ENCODE measurements at regions not wholly inside any gene's neighbourhood (a gene's known extent, or its start where the extent isn't known, plus 50 kb on each side); places are given as distances from the start of the nearest gene placed in this dataset.
"Not testable (repeated sequence)": the region's sequence is repeated elsewhere in the genome, so short reads cannot be mapped to it uniquely, and the experiment has no call there.

DNA sequence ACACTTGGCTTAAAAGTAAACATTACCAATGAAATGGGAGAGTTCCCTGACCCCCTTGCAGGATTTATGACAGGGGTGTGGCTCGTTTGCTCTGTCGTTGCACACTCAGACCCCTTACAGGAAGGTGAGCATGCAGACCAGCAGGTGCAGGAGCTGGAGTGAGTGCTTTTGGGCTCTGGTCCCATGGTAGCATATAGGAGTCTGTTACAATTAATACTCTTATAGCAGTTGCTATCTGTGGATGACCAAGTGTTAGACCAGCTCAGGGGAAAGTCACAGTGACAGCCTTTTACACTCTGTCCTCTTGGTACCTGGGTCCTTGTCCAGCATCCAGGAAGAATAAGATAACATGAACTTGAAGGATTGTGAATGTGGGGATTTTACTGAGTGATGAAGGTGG lies 1177.5 kb downstream of the NSUN3 start:
- intact Hi-C loops (cut with micrococcal nuclease): no loop called here
- Histone ChIP-seq H3K9me3 (ENCODE audit: control insufficient read depth, insufficient read depth, low read length) (peaks cover 15% of the 10 kb centered on the region), H3K4me1 (ENCODE audit: control insufficient read depth, insufficient read depth, low read length) (no peaks in the 10 kb centered on the region), H3K27me3 (ENCODE audit: control insufficient read depth, insufficient read depth, low read length) (no peaks in the 10 kb centered on the region), H3K27ac (ENCODE audit: low read length) (no peak overlapping the region), H3K4me3 (ENCODE audit: low read length) (no peak overlapping the region), H3K36me3 (ENCODE audit: control insufficient read depth, insufficient read depth, low read length) (no peaks in the 10 kb centered on the region)
- peak in 1 of 2 donors; percentile 1 for DNase-seq
- Mint-ChIP-seq H3K27me3 (ENCODE audit: low read depth in 2 of 2) (no peaks in the 10 kb centered on the region), H3K9me3 (peaks cover 12 to 32% of the 10 kb centered on the region in 2 donors), H3K4me1 (no peaks in the 10 kb centered on the region), H3K4me3 (no peak overlapping the region), H3K27ac (no peak overlapping the region), H3K36me3 (no peaks in the 10 kb centered on the region)
- ATAC-seq: no peak
- TF ChIP-seq, protein P1, sequence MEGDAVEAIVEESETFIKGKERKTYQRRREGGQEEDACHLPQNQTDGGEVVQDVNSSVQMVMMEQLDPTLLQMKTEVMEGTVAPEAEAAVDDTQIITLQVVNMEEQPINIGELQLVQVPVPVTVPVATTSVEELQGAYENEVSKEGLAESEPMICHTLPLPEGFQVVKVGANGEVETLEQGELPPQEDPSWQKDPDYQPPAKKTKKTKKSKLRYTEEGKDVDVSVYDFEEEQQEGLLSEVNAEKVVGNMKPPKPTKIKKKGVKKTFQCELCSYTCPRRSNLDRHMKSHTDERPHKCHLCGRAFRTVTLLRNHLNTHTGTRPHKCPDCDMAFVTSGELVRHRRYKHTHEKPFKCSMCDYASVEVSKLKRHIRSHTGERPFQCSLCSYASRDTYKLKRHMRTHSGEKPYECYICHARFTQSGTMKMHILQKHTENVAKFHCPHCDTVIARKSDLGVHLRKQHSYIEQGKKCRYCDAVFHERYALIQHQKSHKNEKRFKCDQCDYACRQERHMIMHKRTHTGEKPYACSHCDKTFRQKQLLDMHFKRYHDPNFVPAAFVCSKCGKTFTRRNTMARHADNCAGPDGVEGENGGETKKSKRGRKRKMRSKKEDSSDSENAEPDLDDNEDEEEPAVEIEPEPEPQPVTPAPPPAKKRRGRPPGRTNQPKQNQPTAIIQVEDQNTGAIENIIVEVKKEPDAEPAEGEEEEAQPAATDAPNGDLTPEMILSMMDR (IDR thresholded peaks at IDR 0.05): no peak
- 91% methylated on average over 2 of the region's 2 CpGs for WGBS (ENCODE audit: insufficient coverage)

DNA sequence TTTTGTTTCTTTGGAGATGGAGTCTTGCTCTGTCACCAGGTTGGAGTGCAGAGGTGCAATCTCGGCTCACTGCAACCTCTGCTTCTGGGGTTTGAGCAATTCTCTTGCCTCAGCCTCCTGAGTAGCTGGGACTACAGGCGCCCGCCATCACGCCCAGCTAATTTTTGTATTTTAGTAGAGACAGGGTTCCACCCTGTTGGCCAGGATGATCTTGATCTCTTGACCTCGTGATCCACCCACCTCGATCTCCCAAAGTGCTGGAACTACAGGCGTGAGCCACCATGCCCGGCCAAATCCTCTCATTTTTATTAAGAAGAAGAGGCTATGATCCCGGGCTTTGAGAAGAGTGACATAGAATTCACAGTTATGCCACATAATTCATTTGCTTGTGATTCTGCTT lies 1178.4 kb downstream of the NSUN3 start:
- H3K27me3 ChIP-seq (ENCODE audit: control insufficient read depth, insufficient read depth, low read length); intact Hi-C loops (cut with micrococcal nuclease); H3K4me1 ChIP-seq (ENCODE audit: control insufficient read depth, insufficient read depth, low read length); H3K4me3 Mint-ChIP-seq; H3K27ac ChIP-seq (ENCODE audit: low read length); H3K27me3 Mint-ChIP-seq (ENCODE audit: low read depth in 2 of 2); H3K4me3 ChIP-seq (ENCODE audit: low read length); H3K4me1 Mint-ChIP-seq; H3K36me3 Mint-ChIP-seq; H3K36me3 ChIP-seq (ENCODE audit: control insufficient read depth, insufficient read depth, low read length); DNase-seq; ATAC-seq; H3K27ac Mint-ChIP-seq: not testable (repeated sequence)
- peaks cover 15% of the 10 kb centered on the region for H3K9me3 ChIP-seq (ENCODE audit: control insufficient read depth, insufficient read depth, low read length)
- peaks cover 15 to 34% of the 10 kb centered on the region in 2 donors for H3K9me3 Mint-ChIP-seq
- WGBS (ENCODE audit: insufficient coverage): 84% methylated on average over 9 of the region's 9 CpGs

DNA sequence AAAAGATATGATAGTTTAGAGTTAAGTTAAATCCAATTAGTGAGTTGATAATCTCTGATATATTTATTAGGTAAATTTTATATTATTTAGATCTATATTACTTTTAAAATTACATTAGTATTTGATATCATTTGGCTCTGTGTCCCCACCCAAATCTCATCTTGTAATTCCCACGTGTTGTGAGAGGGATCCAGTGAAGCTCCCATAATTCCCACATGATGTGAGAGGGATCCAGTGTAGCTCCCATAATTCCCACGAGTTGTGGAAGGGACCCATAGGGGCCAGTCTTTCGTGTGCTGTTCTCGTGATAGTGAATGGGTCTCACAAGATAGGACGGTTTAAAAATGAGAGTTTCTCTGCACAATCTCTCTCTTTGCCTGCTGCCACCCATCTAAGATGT lies 1183.6 kb downstream of the NSUN3 start:
- Histone ChIP-seq H3K4me1 (ENCODE audit: control insufficient read depth, insufficient read depth, low read length) (no peaks in the 10 kb centered on the region), H3K36me3 (ENCODE audit: control insufficient read depth, insufficient read depth, low read length) (no peaks in the 10 kb centered on the region), H3K9me3 (ENCODE audit: control insufficient read depth, insufficient read depth, low read length) (peaks cover 8% of the 10 kb centered on the region), H3K27ac (ENCODE audit: low read length) (no peak overlapping the region), H3K4me3 (ENCODE audit: low read length) (no peak overlapping the region), H3K27me3 (ENCODE audit: control insufficient read depth, insufficient read depth, low read length) (no peaks in the 10 kb centered on the region)
- Mint-ChIP-seq H3K27me3 (ENCODE audit: low read depth in 2 of 2) (no peaks in the 10 kb centered on the region), H3K4me3 (no peak overlapping the region), H3K27ac (no peak overlapping the region), H3K36me3 (no peaks in the 10 kb centered on the region), H3K4me1 (no peaks in the 10 kb centered on the region), H3K9me3 (peaks cover 5 to 24% of the 10 kb centered on the region in 2 donors)
- TF ChIP-seq, protein P1 (IDR thresholded peaks at IDR 0.05): no peak
- 81% methylated on average over 5 of the region's 5 CpGs for WGBS (ENCODE audit: insufficient coverage)
- DNase-seq (no peak), ATAC-seq (no peak)
- intact Hi-C loops (cut with micrococcal nuclease): no loop called here

DNA sequence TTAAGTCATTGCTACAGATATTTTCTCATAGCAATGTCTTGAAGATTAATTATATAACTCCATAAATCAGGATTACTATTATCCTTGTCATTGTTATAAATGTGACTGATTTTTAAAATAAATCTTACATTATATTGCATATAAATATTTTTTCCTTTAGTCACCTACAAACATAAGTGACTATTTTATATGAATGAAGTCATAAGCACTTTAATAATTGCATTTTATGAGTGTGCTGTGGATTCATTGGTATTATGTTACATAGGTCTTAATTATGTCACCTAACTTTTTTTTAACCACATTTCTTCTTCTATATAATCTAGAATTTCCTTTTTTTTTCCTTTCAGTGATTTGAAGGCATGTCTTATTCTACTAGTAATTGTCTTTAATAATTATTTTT lies 1191.2 kb downstream of the NSUN3 start:
- H3K4me1 Mint-ChIP-seq: no peaks in the 10 kb centered on the region
- no peaks in the 10 kb centered on the region for H3K27me3 Mint-ChIP-seq (ENCODE audit: low read depth in 2 of 2)

More for the DNA sequence above, 1191.2 kb downstream of the NSUN3 start:
- DNase-seq (no peak), ATAC-seq (no peak)
- H3K27ac ChIP-seq (ENCODE audit: low read length): no peak overlapping the region
- H3K36me3 ChIP-seq (ENCODE audit: control insufficient read depth, insufficient read depth, low read length): no peaks in the 10 kb centered on the region
- no peak overlapping the region for H3K27ac Mint-ChIP-seq
- peaks cover 9% of the 10 kb centered on the region for H3K9me3 ChIP-seq (ENCODE audit: control insufficient read depth, insufficient read depth, low read length)
- H3K9me3 Mint-ChIP-seq: peaks cover 14 to 22% of the 10 kb centered on the region in 2 donors
- peaks cover 14% of the 10 kb centered on the region for H3K36me3 Mint-ChIP-seq
- intact Hi-C loops (cut with micrococcal nuclease): no loop called here
- H3K27me3 ChIP-seq (ENCODE audit: control insufficient read depth, insufficient read depth, low read length): no peaks in the 10 kb centered on the region
- H3K4me1 ChIP-seq (ENCODE audit: control insufficient read depth, insufficient read depth, low read length): no peaks in the 10 kb centered on the region
- TF ChIP-seq, protein P1 (IDR thresholded peaks at IDR 0.05): no peak
- H3K4me3 Mint-ChIP-seq: no peak overlapping the region
- H3K4me3 ChIP-seq (ENCODE audit: low read length): no peak overlapping the region

Data from natural killer cell (primary cell).